ENCODE measurements at regions not wholly inside any gene's neighbourhood (a gene's known extent, or its start where the extent isn't known, plus 50 kb on each side); places are given as distances from the start of the nearest gene placed in this dataset.

DNA sequence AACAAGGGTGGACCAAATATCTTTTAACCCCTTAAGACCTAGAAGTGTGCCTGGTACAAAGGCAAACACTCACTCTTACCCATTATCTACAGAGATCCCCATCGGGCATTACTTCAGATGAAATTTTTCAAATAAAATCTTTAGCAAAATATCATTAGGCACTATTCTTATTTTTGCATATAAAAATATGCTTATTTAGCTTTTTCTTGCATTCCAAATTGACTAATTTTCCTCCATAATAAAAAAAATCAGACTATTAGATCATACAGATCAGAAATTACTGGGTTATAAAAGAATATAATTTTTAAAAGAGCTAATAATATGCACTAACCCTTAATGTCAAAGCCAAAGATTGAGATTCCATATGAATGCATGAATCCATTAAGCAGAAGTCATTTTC lies 178.7 kb upstream of the SLC30A5 start:
- no CpG with 5 or more reads among the region's 1 CpG for WGBS (ENCODE audit: insufficient coverage)
- H3K4me3 ChIP-seq (ENCODE audit: control insufficient read depth in 1 of 7, extremely low read depth in 1 of 7, insufficient read depth in 4 of 7, low read depth in 2 of 7, low read length in 6 of 7) = no peak overlapping the region
- no peaks in the 10 kb centered on the region for H3K27me3 ChIP-seq (replicated peaks in 2 of 5; ENCODE audit: control insufficient read depth in 4 of 5, insufficient read depth in 5 of 5, low read length in 4 of 5)
- CTCF ChIA-PET = interaction anchor here (1.0 kb wide), 1 partner anchor 30 kb away, joined by 3 read pairs; no protein-coding TSS in a partner anchor
- POLR2A ChIA-PET = no interaction called here
- no peak overlapping the region for H3K27ac ChIP-seq (ENCODE audit: insufficient read depth in 1 of 2, low read depth in 1 of 2, low read length in 2 of 2, poor library complexity in 1 of 2, severe bottlenecking in 2 of 2)
- no peaks in the 10 kb centered on the region for H3K4me1 ChIP-seq (ENCODE audit: control extremely low read depth in 1 of 4, control insufficient read depth in 4 of 4, insufficient read depth in 4 of 4, low read length in 3 of 4)
- H3K9me3 ChIP-seq (ENCODE audit: control extremely low read depth in 1 of 5, control insufficient read depth in 4 of 5, insufficient read depth in 2 of 5, low read depth in 1 of 5, low read length in 4 of 5) = peaks cover 0 to 6% (median 5%) of the 10 kb centered on the region in 5 experiments
- H3K36me3 ChIP-seq (ENCODE audit: control insufficient read depth in 4 of 4, insufficient read depth in 4 of 4, low read length in 3 of 4) = no peaks in the 10 kb centered on the region
- DNase-seq = no peak

DNA sequence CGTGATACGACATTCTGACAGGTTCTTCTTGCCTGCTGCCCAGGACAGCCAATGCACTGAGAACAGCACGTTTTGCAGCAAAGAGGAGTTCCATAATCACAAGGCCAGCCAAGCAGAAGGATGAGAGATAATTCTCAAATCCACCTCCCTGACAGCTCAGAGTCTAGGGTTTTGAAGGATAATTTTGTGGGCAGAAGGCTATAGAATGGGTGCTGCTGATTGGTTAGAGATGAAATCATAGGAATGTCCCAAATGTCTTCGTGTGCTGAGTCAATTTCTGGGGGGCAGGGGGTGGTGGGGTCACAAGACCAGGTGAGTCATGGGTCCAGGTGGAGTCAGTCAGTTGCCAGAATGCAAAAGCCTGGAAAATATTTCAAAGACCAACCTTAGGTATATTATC lies 175.5 kb upstream of the SLC30A5 start:
- Histone ChIP-seq H3K36me3 (ENCODE audit: control insufficient read depth in 4 of 4, insufficient read depth in 4 of 4, low read length in 3 of 4) (no peaks in the 10 kb centered on the region), H3K27me3 (replicated peaks in 2 of 5; ENCODE audit: control insufficient read depth in 4 of 5, insufficient read depth in 5 of 5, low read length in 4 of 5) (no peaks in the 10 kb centered on the region), H3K27ac (ENCODE audit: insufficient read depth in 1 of 2, low read depth in 1 of 2, low read length in 2 of 2, poor library complexity in 1 of 2, severe bottlenecking in 2 of 2) (no peak overlapping the region), H3K4me3 (ENCODE audit: control insufficient read depth in 1 of 7, extremely low read depth in 1 of 7, insufficient read depth in 4 of 7, low read depth in 2 of 7, low read length in 6 of 7) (no peak overlapping the region), H3K9me3 (ENCODE audit: control extremely low read depth in 1 of 5, control insufficient read depth in 4 of 5, insufficient read depth in 2 of 5, low read depth in 1 of 5, low read length in 4 of 5) (peaks cover 0 to 6% (median 5%) of the 10 kb centered on the region in 5 experiments), H3K4me1 (ENCODE audit: control extremely low read depth in 1 of 4, control insufficient read depth in 4 of 4, insufficient read depth in 4 of 4, low read length in 3 of 4) (no peaks in the 10 kb centered on the region)
- WGBS (ENCODE audit: insufficient coverage) = 97% methylated on average over 3 of the region's 4 CpGs
- POLR2A ChIA-PET = no interaction called here
- CTCF ChIA-PET = no interaction called here
- no peak for DNase-seq

DNA sequence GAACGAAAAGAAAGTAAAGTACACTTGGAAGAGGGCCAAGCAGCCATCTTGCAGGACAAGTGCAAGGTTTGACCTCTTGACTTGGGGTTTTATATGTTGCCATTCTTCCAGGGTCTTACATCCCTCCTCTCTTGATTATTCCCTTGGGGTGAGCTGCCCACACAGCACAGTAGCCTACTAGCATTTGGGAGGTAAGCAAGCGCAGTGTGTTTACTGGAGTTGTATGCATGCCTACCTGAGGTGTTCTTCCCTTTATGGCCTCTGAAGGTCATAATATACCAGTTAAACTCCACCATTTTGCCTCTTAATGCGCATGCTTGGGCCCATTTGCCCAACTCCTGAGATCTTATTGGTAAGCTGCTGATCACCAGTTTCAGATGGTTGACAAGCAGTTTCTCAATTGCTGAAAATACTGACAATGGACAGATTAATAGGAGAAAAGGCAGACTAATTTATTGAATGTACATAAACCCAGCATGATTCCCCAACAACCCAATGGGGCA lies 173.8 kb upstream of the SLC30A5 start:
- Histone ChIP-seq H3K9me3 (ENCODE audit: control extremely low read depth in 1 of 5, control insufficient read depth in 4 of 5, insufficient read depth in 2 of 5, low read depth in 1 of 5, low read length in 4 of 5) (peaks cover 0 to 6% (median 5%) of the 10 kb centered on the region in 5 experiments), H3K4me1 (ENCODE audit: control extremely low read depth in 1 of 4, control insufficient read depth in 4 of 4, insufficient read depth in 4 of 4, low read length in 3 of 4) (no peaks in the 10 kb centered on the region), H3K36me3 (ENCODE audit: control insufficient read depth in 4 of 4, insufficient read depth in 4 of 4, low read length in 3 of 4) (no peaks in the 10 kb centered on the region), H3K4me3 (ENCODE audit: control insufficient read depth in 1 of 7, extremely low read depth in 1 of 7, insufficient read depth in 4 of 7, low read depth in 2 of 7, low read length in 6 of 7) (no peak overlapping the region), H3K27ac (ENCODE audit: insufficient read depth in 1 of 2, low read depth in 1 of 2, low read length in 2 of 2, poor library complexity in 1 of 2, severe bottlenecking in 2 of 2) (no peak overlapping the region), H3K27me3 (replicated peaks in 2 of 5; ENCODE audit: control insufficient read depth in 4 of 5, insufficient read depth in 5 of 5, low read length in 4 of 5) (no peaks in the 10 kb centered on the region)
- ChIA-PET CTCF (no interaction called here), POLR2A (no interaction called here)
- no peak for DNase-seq
- WGBS (ENCODE audit: insufficient coverage) = 78% methylated on average over 2 of the region's 3 CpGs

DNA sequence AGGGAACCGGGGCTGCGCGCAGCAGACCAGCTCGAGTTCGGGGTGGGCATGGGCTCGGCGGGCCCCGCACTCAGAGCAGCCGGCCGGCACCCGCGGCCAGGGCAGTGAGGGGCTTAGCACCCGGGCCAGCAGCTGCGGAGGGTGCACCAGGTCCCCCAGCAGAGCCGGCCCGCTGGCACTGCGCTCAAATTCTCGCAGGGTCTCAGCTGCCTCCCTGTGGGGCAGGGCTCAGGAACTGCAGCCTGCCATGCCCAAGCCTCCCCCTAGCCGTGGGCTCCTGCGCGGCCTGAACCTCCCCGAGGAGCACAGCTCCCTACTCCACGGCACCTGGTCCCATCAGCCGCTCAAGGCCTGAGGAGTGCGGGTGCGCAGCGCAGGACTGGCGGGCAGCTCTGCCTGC lies 172.9 kb upstream of the SLC30A5 start:
- H3K9me3 ChIP-seq (ENCODE audit: control extremely low read depth in 1 of 5, control insufficient read depth in 4 of 5, insufficient read depth in 2 of 5, low read depth in 1 of 5, low read length in 4 of 5) = peaks cover 0 to 6% (median 5%) of the 10 kb centered on the region in 5 experiments
- DNase-seq = no peak
- CTCF ChIA-PET = no interaction called here
- no peak overlapping the region for H3K4me3 ChIP-seq (ENCODE audit: control insufficient read depth in 1 of 7, extremely low read depth in 1 of 7, insufficient read depth in 4 of 7, low read depth in 2 of 7, low read length in 6 of 7)
- no peaks in the 10 kb centered on the region for H3K27me3 ChIP-seq (replicated peaks in 2 of 5; ENCODE audit: control insufficient read depth in 4 of 5, insufficient read depth in 5 of 5, low read length in 4 of 5)
- H3K27ac ChIP-seq (ENCODE audit: insufficient read depth in 1 of 2, low read depth in 1 of 2, low read length in 2 of 2, poor library complexity in 1 of 2, severe bottlenecking in 2 of 2) = no peak overlapping the region
- H3K36me3 ChIP-seq (ENCODE audit: control insufficient read depth in 4 of 4, insufficient read depth in 4 of 4, low read length in 3 of 4) = no peaks in the 10 kb centered on the region
- POLR2A ChIA-PET = no interaction called here
- H3K4me1 ChIP-seq (ENCODE audit: control extremely low read depth in 1 of 4, control insufficient read depth in 4 of 4, insufficient read depth in 4 of 4, low read length in 3 of 4) = no peaks in the 10 kb centered on the region
- whole genome bisulfite sequencing (ENCODE audit: insufficient coverage) = 98% methylated on average over 26 of the region's 28 CpGs

DNA sequence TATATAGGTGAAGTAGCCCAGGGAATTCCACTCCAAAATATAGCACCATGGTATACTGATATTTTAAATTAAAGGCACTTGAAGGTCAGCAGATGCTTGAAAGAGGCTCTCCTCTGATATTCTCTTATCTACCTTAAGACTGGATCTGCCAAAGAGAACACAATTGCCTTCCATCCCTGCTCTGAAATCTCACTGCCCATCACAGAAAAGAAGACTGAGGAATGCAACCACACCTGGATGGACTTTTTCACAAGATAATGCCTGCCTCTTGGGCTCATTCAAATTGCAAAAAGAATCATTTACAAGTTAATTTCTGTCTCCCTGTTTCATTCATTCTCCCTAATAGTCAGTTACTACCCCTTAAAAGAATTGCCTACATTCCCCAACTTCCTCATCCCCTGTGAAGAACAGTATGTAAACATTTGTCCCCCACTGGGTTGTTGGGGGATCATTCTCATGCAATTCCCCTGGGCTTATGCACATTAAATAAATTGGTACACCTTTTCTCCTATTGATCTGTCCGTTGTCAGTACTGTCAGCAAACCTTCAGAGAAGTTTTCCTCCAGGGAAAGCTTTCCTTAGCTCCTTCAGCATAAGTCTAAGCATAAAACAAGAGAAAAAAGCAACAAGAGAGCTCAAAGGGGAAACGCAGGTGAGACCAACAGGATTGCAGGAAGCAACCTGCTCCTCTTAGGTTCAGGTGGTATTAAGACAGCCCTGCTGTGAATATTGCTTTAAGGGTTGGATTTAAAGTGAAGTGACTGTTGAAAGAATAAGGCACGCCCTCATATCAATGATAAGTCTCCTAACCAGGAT lies 171.4 kb upstream of the SLC30A5 start:
- Histone ChIP-seq H3K4me3 (ENCODE audit: control insufficient read depth in 1 of 7, extremely low read depth in 1 of 7, insufficient read depth in 4 of 7, low read depth in 2 of 7, low read length in 6 of 7) (no peak overlapping the region), H3K4me1 (ENCODE audit: control extremely low read depth in 1 of 4, control insufficient read depth in 4 of 4, insufficient read depth in 4 of 4, low read length in 3 of 4) (no peaks in the 10 kb centered on the region), H3K36me3 (ENCODE audit: control insufficient read depth in 4 of 4, insufficient read depth in 4 of 4, low read length in 3 of 4) (no peaks in the 10 kb centered on the region), H3K27ac (ENCODE audit: insufficient read depth in 1 of 2, low read depth in 1 of 2, low read length in 2 of 2, poor library complexity in 1 of 2, severe bottlenecking in 2 of 2) (no peak overlapping the region), H3K27me3 (replicated peaks in 2 of 5; ENCODE audit: control insufficient read depth in 4 of 5, insufficient read depth in 5 of 5, low read length in 4 of 5) (peaks cover 0 to 3% (median 0%) of the 10 kb centered on the region in 5 experiments), H3K9me3 (ENCODE audit: control extremely low read depth in 1 of 5, control insufficient read depth in 4 of 5, insufficient read depth in 2 of 5, low read depth in 1 of 5, low read length in 4 of 5) (peaks cover 0 to 8% (median 6%) of the 10 kb centered on the region in 5 experiments)
- POLR2A ChIA-PET = no interaction called here
- 88% methylated on average over 2 of the region's 3 CpGs for WGBS (ENCODE audit: insufficient coverage)
- CTCF ChIA-PET = no interaction called here
- no peak for DNase-seq

DNA sequence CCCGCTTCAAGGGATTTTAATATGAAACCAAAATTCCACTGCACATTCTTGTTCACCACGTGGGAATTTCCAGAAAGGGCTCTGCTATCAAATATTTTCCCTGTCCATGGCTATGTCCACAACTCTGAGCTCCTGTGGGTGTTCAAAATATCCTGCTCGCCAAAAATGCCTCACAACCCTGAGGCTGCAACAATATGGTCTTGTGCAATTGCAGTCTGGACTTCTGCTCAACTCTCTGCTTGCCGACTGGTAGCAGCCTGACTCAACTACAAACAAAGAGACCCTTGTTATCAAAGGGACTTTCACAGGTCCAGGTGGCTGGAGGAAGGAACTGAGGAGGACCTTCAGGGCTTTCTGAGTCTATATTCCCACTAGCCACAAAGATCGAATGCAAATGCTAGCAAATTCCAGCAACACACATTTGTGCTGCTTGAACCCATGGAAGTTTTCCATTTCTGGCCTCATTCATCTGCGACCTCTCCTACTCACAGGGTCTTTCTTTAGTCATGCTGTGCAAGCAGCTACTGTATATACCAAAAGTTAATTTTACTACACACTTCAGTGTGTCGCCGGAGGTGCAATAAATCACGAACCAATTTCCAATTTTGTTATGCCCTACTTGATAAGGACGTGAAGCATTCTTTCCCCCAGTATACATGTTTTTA lies 169.2 kb upstream of the SLC30A5 start:
- WGBS (ENCODE audit: insufficient coverage) = 90% methylated on average over 9 of the region's 10 CpGs
- no peak for DNase-seq
- H3K4me3 ChIP-seq (ENCODE audit: control insufficient read depth in 1 of 7, extremely low read depth in 1 of 7, insufficient read depth in 4 of 7, low read depth in 2 of 7, low read length in 6 of 7) = no peak overlapping the region
- peaks cover 0 to 3% (median 1%) of the 10 kb centered on the region in 5 experiments for H3K9me3 ChIP-seq (ENCODE audit: control extremely low read depth in 1 of 5, control insufficient read depth in 4 of 5, insufficient read depth in 2 of 5, low read depth in 1 of 5, low read length in 4 of 5)
- peaks cover 0 to 3% (median 0%) of the 10 kb centered on the region in 5 experiments for H3K27me3 ChIP-seq (replicated peaks in 2 of 5; ENCODE audit: control insufficient read depth in 4 of 5, insufficient read depth in 5 of 5, low read length in 4 of 5)
- no peaks in the 10 kb centered on the region for H3K4me1 ChIP-seq (ENCODE audit: control extremely low read depth in 1 of 4, control insufficient read depth in 4 of 4, insufficient read depth in 4 of 4, low read length in 3 of 4)
- ChIA-PET POLR2A (no interaction called here), CTCF (no interaction called here)
- no peak overlapping the region for H3K27ac ChIP-seq (ENCODE audit: insufficient read depth in 1 of 2, low read depth in 1 of 2, low read length in 2 of 2, poor library complexity in 1 of 2, severe bottlenecking in 2 of 2)
- no peaks in the 10 kb centered on the region for H3K36me3 ChIP-seq (ENCODE audit: control insufficient read depth in 4 of 4, insufficient read depth in 4 of 4, low read length in 3 of 4)

DNA sequence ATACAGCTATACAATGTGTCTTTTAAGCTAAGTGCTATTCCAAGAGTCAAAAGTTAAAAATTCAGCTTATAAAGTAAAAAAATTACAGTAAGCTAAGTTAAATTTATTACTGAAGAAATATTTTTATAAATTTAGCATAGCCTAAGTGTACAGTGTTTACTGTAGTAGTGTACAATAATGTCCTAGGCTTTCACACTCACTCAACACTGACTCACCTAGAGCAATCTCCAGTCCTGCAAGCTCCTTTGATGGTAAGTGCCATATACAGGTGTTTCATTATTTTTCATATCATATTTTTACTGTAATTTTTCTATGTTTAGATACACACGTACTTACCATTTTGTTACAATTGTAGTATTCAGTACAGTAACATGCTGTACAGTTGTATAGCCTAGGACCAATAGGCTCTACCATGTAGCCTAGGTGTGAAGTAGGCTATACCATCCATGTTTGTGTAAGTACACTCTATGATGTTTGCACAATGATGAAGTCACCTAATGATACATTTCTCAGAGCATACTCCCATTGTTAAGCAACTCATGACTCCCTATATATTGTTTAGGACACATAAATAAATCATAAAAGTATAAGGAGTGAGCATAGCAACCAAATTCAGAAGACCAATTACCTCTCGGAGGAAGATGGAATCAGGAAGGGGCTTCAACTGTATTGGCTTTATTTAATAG lies 165.1 kb upstream of the SLC30A5 start:
- Histone ChIP-seq H3K27ac (ENCODE audit: insufficient read depth in 1 of 2, low read depth in 1 of 2, low read length in 2 of 2, poor library complexity in 1 of 2, severe bottlenecking in 2 of 2) (no peak overlapping the region), H3K4me1 (ENCODE audit: control extremely low read depth in 1 of 4, control insufficient read depth in 4 of 4, insufficient read depth in 4 of 4, low read length in 3 of 4) (no peaks in the 10 kb centered on the region), H3K9me3 (ENCODE audit: control extremely low read depth in 1 of 5, control insufficient read depth in 4 of 5, insufficient read depth in 2 of 5, low read depth in 1 of 5, low read length in 4 of 5) (peaks cover 1 to 37% (median 12%) of the 10 kb centered on the region in 5 experiments), H3K4me3 (ENCODE audit: control insufficient read depth in 1 of 7, extremely low read depth in 1 of 7, insufficient read depth in 4 of 7, low read depth in 2 of 7, low read length in 6 of 7) (no peak overlapping the region), H3K36me3 (ENCODE audit: control insufficient read depth in 4 of 4, insufficient read depth in 4 of 4, low read length in 3 of 4) (no peaks in the 10 kb centered on the region), H3K27me3 (replicated peaks in 2 of 5; ENCODE audit: control insufficient read depth in 4 of 5, insufficient read depth in 5 of 5, low read length in 4 of 5) (peaks cover 0 to 3% (median 0%) of the 10 kb centered on the region in 5 experiments)
- POLR2A ChIA-PET = no interaction called here
- CTCF ChIA-PET = no interaction called here
- WGBS (ENCODE audit: insufficient coverage) = no CpG with 5 or more reads among the region's 2 CpGs
- no peak for DNase-seq

Data from common myeloid progenitor, CD34-positive (primary cell).